NOMO-1 (cell line): ENCODE measurements at regions not wholly inside any gene's neighbourhood (a gene's known extent, or its start where the extent isn't known, plus 50 kb on each side); places are given as distances from the start of the nearest gene placed in this dataset.

Source experiments
- DNase-seq, 2 experiments: peaks; one replicate each; lab custom pipeline; 2025; ENCODE audit not compliant: unreplicated experiment in 2 of 2; lab: John Stamatoyannopoulos, UW

DNA sequence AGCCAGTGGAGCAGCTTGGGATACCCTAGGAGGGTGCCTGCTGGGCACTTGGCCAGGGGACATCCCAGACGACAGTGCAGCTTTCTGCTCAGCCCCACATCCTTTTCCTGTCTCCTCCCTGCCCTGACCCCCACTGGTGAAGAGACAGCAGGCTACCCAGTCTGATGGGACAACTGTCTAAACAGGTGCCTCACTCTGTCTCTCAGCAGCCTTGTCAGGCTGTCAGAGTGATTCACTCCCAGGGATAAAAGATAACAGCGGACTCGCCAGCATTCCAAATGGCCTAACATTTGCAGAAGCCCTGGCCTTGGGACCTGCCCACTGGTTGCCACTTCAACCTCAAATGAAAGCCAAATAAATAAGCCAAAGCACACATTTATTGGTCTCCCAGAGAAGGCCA lies 318.6 kb upstream of the PLET1 start:
- DNase-seq = no peak

GRCh38 chr11:112580864-112581263 lies 320.2 kb upstream of the PLET1 start:
- no peak for DNase-seq

- DNase-seq = no peak
These were observed 321.1 kb upstream of the PLET1 start for GRCh38 chr11:112581747-112582146.

- DNase-seq = no peak
These were observed 321.7 kb upstream of the PLET1 start for GRCh38 chr11:112582366-112582765.

DNA sequence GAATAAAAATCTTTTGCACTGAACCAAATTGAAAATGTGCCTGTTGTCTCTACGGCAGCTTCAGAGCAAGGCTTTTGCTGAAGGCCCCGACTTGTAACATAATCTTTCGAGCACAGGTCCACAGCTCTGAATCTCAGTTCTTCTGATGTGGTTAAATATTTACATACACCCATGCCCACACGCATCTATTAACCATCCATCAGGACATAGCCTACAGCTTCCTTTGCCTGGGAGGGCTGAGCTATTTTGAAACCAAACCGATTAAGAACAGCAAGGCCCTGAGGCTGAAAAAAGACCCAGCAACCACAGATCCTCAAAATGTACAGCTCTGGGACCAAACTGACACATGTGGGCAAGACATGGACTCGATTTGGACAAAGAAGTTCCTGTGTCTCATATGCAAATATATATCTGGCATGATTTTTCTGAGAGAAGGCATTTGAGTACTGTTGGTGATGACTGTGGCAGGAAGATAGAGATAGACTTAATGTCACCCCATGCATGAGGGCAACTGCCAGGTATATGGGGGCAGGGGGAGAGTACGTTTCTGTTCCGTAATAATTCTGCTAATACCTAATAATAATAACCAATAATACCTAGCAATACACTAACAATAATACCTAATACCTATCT lies 322.7 kb upstream of the PLET1 start:
- no peak for DNase-seq

DNA sequence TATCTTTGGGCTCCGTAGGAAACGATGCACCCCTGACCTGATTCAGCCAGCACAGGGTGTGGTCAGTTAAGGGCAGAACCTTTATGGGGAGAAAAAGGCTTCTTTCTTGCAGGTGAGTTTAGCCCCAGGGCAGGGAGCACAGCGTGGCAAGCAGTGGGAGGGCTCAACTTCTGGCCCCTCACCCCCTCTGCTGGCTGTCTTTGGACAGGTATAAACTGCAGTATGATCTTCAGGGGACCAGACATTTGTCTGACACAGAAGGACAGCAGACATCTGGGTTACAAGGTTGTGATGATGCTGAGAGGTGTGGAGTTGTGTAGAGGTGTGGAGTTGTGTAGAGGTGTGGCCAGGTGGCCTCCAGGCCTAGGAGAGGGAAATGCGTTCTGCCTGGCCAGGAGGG lies 324.0 kb upstream of the PLET1 start:
- no peak for DNase-seq

GRCh38 chr11:112587664-112588063 lies 327.0 kb upstream of the PLET1 start:
- no peak for DNase-seq

GRCh38 chr11:112588252-112588694 lies 327.6 kb upstream of the PLET1 start:
- peak; percentile 51 to 78 for DNase-seq

GRCh38 chr11:112589155-112589554 lies 328.5 kb upstream of the PLET1 start:
- no peak for DNase-seq

GRCh38 chr11:112590764-112591163 lies 330.1 kb upstream of the PLET1 start:
- DNase-seq = no peak

GRCh38 chr11:112593440-112593839 lies 332.8 kb upstream of the PLET1 start:
- no peak for DNase-seq

DNA sequence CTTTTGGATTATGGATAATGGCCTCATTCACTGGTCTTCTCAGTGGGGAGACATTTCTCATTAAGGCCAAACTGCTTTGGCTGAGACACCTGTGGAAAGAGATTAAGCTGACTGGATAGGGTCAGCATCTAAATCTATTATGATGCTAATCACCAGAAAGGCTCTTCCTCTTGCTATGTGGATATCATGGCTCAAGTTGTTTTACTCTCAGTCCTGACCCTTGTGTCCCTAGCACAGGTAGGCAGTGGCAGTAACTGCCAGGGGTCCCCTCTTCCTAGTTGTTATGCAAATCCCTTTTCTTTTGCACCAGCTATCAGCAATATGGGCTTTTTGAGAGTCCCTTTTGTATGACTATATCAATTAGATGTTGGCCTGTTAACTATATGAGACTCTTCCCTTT lies 335.7 kb upstream of the PLET1 start:
- DNase-seq = no peak

GRCh38 chr11:112597286-112597790 lies 336.7 kb upstream of the PLET1 start:
- DNase-seq = no peak

DNA sequence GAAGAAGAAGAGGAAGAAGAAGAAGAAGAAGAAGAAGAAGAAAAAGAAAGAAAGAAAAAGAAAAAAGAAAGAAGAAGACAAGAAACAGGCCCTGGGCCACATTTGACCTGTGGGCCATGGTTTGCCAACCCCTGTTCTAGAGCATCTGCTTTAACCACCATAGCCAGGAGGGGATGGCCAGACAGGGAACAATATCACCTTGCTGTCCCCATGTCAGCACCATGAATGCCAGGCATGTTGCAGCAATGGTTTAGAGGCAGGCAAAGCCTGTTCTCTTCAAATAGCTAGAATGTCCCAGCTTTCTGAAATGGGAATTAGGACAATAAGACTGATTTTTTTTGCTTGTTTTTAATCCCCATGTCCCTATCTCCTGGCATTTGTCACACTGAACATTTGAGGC lies 338.6 kb upstream of the PLET1 start:
- no peak for DNase-seq

GRCh38 chr11:112599856-112600533 lies 339.3 kb upstream of the PLET1 start:
- peak in 1 of 2 experiments; percentile 14 for DNase-seq

DNA sequence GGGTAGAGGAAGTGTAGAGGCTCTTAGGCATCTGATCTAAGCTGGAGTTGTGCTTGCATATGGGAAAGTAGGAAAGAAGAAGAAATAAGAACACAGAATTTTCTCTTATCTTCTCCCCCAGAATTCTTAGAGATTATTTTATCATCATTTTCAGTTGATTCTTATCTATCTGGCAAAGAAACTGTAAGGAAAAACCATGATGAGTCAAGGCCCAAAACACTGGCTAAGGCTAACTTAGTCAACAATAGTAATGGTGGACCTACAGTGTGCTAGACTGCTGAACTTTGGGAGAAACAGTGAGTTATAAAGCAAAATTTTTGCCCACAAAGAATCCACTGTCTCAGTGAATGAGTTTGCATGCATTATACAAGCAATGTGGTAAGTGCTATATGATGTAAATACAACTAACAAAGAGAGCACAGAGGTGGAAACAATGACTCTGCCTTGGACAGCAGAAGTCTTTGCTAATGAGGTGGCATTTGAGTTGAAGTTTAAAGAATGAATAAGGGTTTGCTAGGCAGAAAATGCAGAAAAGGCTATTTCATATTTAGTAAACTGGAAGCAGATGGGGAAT lies 344.5 kb upstream of the PLET1 start:
- no peak for DNase-seq

- peak in 1 of 2 experiments; percentile 39 for DNase-seq
These were observed 346.0 kb upstream of the PLET1 start for GRCh38 chr11:112606656-112607055.

DNA sequence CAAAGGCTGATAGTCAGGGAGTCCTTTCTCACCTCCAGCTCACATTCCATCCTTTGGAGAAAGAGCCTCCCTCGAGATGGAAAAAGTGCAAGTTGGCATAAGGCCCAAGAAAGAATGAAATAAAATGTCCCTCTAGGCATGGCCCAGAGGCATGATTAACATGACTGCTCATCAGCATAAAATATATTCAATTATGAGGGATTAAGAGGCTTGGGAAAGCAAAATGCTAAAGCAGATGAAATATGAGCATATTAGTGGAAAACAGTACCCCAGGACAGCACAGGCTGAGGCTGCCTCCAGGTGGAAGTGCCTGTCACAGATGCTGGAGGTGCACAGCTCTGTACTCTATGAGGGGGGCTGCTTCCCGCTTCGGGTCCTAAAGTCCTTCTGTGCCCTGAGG lies 347.8 kb upstream of the PLET1 start:
- no peak for DNase-seq

DNA sequence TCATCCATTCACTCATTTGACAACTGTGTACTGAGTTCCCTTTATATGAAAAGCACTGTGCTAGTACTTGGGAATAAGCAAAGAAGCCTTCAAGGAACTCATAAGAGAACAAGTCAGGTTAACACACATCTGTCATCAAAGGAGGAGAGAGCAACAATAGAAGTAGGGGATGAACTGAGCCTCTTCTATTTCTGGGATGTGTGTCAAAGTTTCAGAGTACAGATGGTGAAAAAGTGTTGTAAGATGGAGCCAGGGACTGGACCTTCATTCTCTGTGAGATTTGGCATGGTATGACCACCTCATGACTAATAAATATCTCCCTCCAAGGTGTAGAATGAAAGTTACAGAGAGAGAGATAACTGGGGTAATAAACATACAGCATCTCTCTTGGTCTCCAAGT lies 349.8 kb upstream of the PLET1 start:
- DNase-seq = no peak

DNA sequence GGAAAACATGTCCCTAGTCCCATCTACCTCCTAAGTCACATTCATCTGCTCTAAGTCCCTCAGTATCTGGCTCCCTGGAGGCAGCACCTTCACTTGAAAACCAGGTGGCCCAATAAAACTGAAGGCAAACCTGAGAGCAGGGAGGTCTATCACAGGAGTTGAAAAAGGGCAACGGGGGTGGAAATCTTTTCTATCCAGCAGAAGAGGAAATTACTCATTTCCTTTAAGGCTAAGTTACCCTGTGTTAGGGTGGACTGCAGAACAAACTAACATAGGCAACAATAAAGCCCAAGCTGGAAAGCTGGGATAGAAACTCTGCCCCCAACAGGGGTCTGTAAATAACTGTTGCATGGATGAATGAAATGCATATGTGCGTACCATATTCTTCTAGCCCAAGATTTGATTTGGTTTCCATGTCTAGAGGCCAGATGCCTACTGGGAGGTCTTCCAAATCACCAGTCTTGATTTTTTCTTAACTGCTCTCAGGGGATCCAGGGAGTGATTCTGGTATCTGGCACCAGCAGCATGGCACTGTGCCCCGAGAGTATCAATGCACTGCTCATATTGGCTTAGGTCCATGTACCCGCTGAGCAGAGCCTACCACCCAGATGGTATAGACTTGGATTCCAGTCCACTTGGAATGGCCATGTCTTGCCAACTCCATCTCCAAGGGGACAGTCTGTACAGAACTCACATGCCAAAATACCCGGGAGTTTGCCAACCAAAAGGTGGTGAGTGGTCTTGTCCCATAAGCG lies 350.0 kb upstream of the NCAM1 start:
- DNase-seq = no peak

GRCh38 chr11:112611771-112612170 lies 349.4 kb upstream of the NCAM1 start:
- DNase-seq = no peak
